ENCODE measurements at regions not wholly inside any gene's neighbourhood (a gene's known extent, or its start where the extent isn't known, plus 50 kb on each side); places are given as distances from the start of the nearest gene placed in this dataset.

GRCh38 chr4:128394778-128395177 lies 107.2 kb upstream of the PGRMC2 start:
- Histone ChIP-seq H2AFZ (ENCODE audit: low read length) (no peak overlapping the region), H3K9me3 (ENCODE audit: low read length) (no peaks in the 10 kb centered on the region)

GRCh38 chr4:128393101-128393704 lies 105.6 kb upstream of the PGRMC2 start:
- Histone ChIP-seq H3K36me3 (ENCODE audit: insufficient read depth, low read length) (no peaks in the 10 kb centered on the region), H3F3A (ENCODE audit: insufficient read depth, low read length) (no peaks in the 10 kb centered on the region), H3K4me3 (ENCODE audit: low read depth, low read length, poor library complexity, severe bottlenecking) (no peak overlapping the region), H3K27me3 (ENCODE audit: insufficient read depth, low read length) (no peaks in the 10 kb centered on the region), H3K27ac (ENCODE audit: low read depth, low read length, poor library complexity, severe bottlenecking) (no peak overlapping the region), H2AFZ (ENCODE audit: low read length) (no peak overlapping the region), H3K9ac (ENCODE audit: low read length) (no peak overlapping the region), H3K9me2 (ENCODE audit: low read depth, low read length) (no peaks in the 10 kb centered on the region), H3K4me1 (ENCODE audit: insufficient read depth, low read length, severe bottlenecking) (no peaks in the 10 kb centered on the region), H3K9me3 (ENCODE audit: low read length) (no peaks in the 10 kb centered on the region), H3K4me2 (ENCODE audit: low read length) (no peak overlapping the region), H4K20me1 (ENCODE audit: insufficient read depth, low read length) (no peaks in the 10 kb centered on the region), H3K79me2 (ENCODE audit: insufficient read depth, low read length) (no peaks in the 10 kb centered on the region)
- no peak for TF ChIP-seq CTCF (IDR thresholded peaks at IDR 0.05; ENCODE audit: low read length)

More at GRCh38 chr4:128394778-128395177, 107.2 kb upstream of the PGRMC2 start:
- no peak for TF ChIP-seq EZH2 (IDR thresholded peaks at IDR 0.05; ENCODE audit: borderline replicate concordance, low read length)
- TF ChIP-seq CTCF (IDR thresholded peaks at IDR 0.05; ENCODE audit: low read length) = no peak
- no peak overlapping the region for H3K4me2 ChIP-seq (ENCODE audit: low read length)
- no peaks in the 10 kb centered on the region for H3K9me2 ChIP-seq (ENCODE audit: low read depth, low read length)
- H3K27ac ChIP-seq (ENCODE audit: low read depth, low read length, poor library complexity, severe bottlenecking) = no peak overlapping the region
- no peaks in the 10 kb centered on the region for H3K36me3 ChIP-seq (ENCODE audit: insufficient read depth, low read length)
- no peaks in the 10 kb centered on the region for H3K4me1 ChIP-seq (ENCODE audit: insufficient read depth, low read length, severe bottlenecking)
- no peak overlapping the region for H3K9ac ChIP-seq (ENCODE audit: low read length)
- no peaks in the 10 kb centered on the region for H4K20me1 ChIP-seq (ENCODE audit: insufficient read depth, low read length)
- H3K4me3 ChIP-seq (ENCODE audit: low read depth, low read length, poor library complexity, severe bottlenecking) = no peak overlapping the region
- no peaks in the 10 kb centered on the region for H3K79me2 ChIP-seq (ENCODE audit: insufficient read depth, low read length)
- no peaks in the 10 kb centered on the region for H3F3A ChIP-seq (ENCODE audit: insufficient read depth, low read length)
- H3K27me3 ChIP-seq (ENCODE audit: insufficient read depth, low read length) = no peaks in the 10 kb centered on the region

GRCh38 chr4:128390475-128390996 lies 102.9 kb upstream of the PGRMC2 start:
- no peaks in the 10 kb centered on the region for H3K4me1 ChIP-seq (ENCODE audit: insufficient read depth, low read length, severe bottlenecking)
- no peaks in the 10 kb centered on the region for H3K36me3 ChIP-seq (ENCODE audit: insufficient read depth, low read length)
- H3K79me2 ChIP-seq (ENCODE audit: insufficient read depth, low read length) = no peaks in the 10 kb centered on the region
- no peaks in the 10 kb centered on the region for H4K20me1 ChIP-seq (ENCODE audit: insufficient read depth, low read length)
- H3K27ac ChIP-seq (ENCODE audit: low read depth, low read length, poor library complexity, severe bottlenecking) = no peak overlapping the region
- no peak overlapping the region for H3K4me2 ChIP-seq (ENCODE audit: low read length)
- TF ChIP-seq EZH2 (IDR thresholded peaks at IDR 0.05; ENCODE audit: borderline replicate concordance, low read length) (no peak), CTCF (IDR thresholded peaks at IDR 0.05; ENCODE audit: low read length) (no peak)
- H2AFZ ChIP-seq (ENCODE audit: low read length) = no peak overlapping the region
- H3K9me3 ChIP-seq (ENCODE audit: low read length) = no peaks in the 10 kb centered on the region
- H3K27me3 ChIP-seq (ENCODE audit: insufficient read depth, low read length) = no peaks in the 10 kb centered on the region
- no peaks in the 10 kb centered on the region for H3K9me2 ChIP-seq (ENCODE audit: low read depth, low read length)
- H3K4me3 ChIP-seq (ENCODE audit: low read depth, low read length, poor library complexity, severe bottlenecking) = no peak overlapping the region
- H3F3A ChIP-seq (ENCODE audit: insufficient read depth, low read length) = no peaks in the 10 kb centered on the region
- H3K9ac ChIP-seq (ENCODE audit: low read length) = no peak overlapping the region
